SKM-1 (cell line): ENCODE measurements at regions not wholly inside any gene's neighbourhood (a gene's known extent, or its start where the extent isn't known, plus 50 kb on each side); places are given as distances from the start of the nearest gene placed in this dataset.

ENCODE experiments used
- DNase-seq: peaks from one replicate; lab custom pipeline; 2025; ENCODE audit not compliant: unreplicated experiment; lab: John Stamatoyannopoulos, UW

DNA sequence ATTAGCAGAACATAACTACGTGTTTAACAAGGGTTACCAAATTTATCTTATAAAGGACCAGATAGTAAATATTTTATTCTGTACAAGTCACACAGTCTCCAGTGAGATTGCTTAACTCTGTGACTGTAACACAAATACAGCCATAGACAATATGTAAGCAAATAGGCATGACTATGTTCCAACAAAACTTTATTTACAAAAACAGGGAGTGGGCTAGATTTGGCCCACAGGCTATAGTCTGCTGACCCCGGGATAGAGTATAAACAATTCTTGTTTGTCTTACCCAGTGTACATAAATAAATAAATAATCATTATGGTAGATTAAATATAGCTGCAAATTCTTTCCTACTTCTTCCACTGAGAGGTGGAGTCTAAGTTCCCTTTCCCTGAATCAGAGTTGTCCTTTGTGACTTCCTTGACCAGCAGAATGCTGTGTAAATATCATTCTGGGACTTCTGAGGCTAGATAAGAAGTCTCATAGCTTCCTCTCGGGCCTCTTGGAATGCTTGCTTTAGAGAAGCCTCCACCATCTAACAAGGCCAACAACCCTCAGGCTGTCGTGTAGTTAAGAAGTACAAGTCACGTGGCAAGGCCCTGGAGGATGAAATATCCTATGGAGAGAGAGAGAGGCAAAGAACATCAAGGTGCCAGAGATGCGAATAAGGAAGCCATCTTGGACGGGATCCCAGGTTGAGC lies 59.1 kb upstream of the TMEM244 start:
- no peak for DNase-seq

DNA sequence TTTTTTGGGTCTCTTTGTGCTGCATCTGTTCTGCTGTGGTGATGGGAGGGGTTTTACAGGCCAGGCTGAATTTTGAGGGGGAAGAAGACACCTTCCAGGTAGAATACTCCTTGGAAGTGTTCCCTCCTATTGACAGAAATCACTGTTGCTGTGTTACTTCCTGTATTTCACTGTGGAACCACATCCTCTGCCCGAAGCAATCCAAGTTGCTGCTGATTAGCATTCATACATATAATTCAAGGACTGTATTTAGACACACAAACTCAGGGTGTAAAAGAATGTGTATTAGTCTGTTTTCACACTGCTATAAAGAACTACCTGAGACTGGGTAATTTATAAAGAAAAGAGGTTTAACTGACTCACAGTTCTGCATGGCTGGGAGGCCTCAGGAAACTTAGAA lies 50.6 kb upstream of the TMEM244 start:
- no peak for DNase-seq
